ENCODE measurements at regions not wholly inside any gene's neighbourhood (a gene's known extent, or its start where the extent isn't known, plus 50 kb on each side); places are given as distances from the start of the nearest gene placed in this dataset.

GRCh38 chr9:28824432-28824963, 1251.2 kb upstream of the C9orf72 start:
- H3K4me3 ChIP-seq (ENCODE audit: low read depth, low read length), result no peak overlapping the region
- DNase-seq (ENCODE audit: low read depth), result no peak
- no peak for TF ChIP-seq CTCF (IDR thresholded peaks at IDR 0.05; ENCODE audit: insufficient read depth, low read length)

GRCh38 chr9:28832168-28832770, 1259.0 kb upstream of the C9orf72 start:
- no peak for DNase-seq (ENCODE audit: low read depth)
- no peak overlapping the region for H3K4me3 ChIP-seq (ENCODE audit: low read depth, low read length)
- no peak for TF ChIP-seq CTCF (IDR thresholded peaks at IDR 0.05; ENCODE audit: insufficient read depth, low read length)

- no peak for TF ChIP-seq CTCF (IDR thresholded peaks at IDR 0.05; ENCODE audit: insufficient read depth, low read length)
- H3K4me3 ChIP-seq (ENCODE audit: low read depth, low read length), result no peak overlapping the region
- DNase-seq (ENCODE audit: low read depth), result no peak
Observed at GRCh38 chr9:28834156-28834555, 1260.9 kb upstream of the C9orf72 start.

- TF ChIP-seq CTCF (IDR thresholded peaks at IDR 0.05; ENCODE audit: insufficient read depth, low read length), result no peak
- no peak overlapping the region for H3K4me3 ChIP-seq (ENCODE audit: low read depth, low read length)
- DNase-seq (ENCODE audit: low read depth), result no peak
Observed at GRCh38 chr9:28839778-28840430, 1266.6 kb upstream of the C9orf72 start.

GRCh38 chr9:28841775-28842174, 1268.5 kb upstream of the C9orf72 start:
- TF ChIP-seq CTCF (IDR thresholded peaks at IDR 0.05; ENCODE audit: insufficient read depth, low read length), result no peak
- no peak for DNase-seq (ENCODE audit: low read depth)
- no peak overlapping the region for H3K4me3 ChIP-seq (ENCODE audit: low read depth, low read length)

- no peak for TF ChIP-seq CTCF (IDR thresholded peaks at IDR 0.05; ENCODE audit: insufficient read depth, low read length)
- no peak overlapping the region for H3K4me3 ChIP-seq (ENCODE audit: low read depth, low read length)
- no peak for DNase-seq (ENCODE audit: low read depth)
Observed at GRCh38 chr9:28847331-28847730, 1274.0 kb upstream of the C9orf72 start.
